ENCODE measurements at regions not wholly inside any gene's neighbourhood (a gene's known extent, or its start where the extent isn't known, plus 50 kb on each side); places are given as distances from the start of the nearest gene placed in this dataset.

DNA sequence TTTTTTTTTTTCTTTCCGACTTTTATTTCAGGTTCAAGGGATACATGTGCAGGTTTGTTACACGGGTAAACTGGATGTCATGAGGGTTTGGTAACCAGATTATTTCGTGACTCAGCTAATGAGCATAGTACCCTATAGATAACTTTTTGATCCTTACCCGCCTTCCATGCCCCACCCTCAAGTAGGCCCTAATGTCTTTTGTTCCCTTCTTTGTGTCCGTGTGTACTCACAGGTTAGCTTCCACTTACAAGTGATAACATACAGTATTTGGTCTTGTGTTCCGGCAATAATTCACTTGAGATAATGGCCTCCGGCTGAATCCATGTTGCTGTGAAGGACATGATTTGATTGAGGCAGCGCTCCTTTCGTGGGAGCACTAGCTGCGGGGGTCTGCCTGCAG lies 402.8 kb upstream of the SGO1 start:
- no peak overlapping the region for H3K4me3 ChIP-seq (ENCODE audit: low read length)
- no peaks in the 10 kb centered on the region for H3K4me1 ChIP-seq (ENCODE audit: control insufficient read depth, insufficient read depth, low read length)
- 87% methylated on average over 4 of the region's 10 CpGs for WGBS (ENCODE audit: insufficient coverage)
- DNase-seq = no peak
- H3K27me3 ChIP-seq (ENCODE audit: control insufficient read depth, insufficient read depth, low read length) = no peaks in the 10 kb centered on the region
- H3K36me3 ChIP-seq (ENCODE audit: control insufficient read depth, insufficient read depth, low read length) = no peaks in the 10 kb centered on the region
- no peak overlapping the region for H3K27ac ChIP-seq (ENCODE audit: low read length)
- no peaks in the 10 kb centered on the region for H3K9me3 ChIP-seq (replicated peaks; ENCODE audit: control insufficient read depth, low read depth, low read length)

DNA sequence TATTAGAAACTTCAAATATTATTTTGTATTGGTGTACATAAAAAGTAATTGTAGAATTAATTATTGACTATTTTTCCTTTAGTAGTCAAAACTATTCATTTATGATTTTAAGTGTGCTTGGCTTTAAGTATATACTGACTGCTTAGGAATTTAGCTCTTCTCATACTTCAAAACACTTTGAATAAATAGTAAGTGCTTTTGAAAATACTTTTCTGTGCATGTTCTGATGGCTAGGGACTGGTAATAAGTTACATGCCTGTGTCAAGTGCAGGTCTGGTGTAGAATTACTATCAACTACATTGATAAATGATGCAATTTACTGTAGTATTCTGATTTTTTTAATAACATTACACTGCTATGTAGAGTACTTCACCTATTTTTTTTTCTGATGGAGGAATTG lies 397.6 kb upstream of the SGO1 start:
- H3K27me3 ChIP-seq (ENCODE audit: control insufficient read depth, insufficient read depth, low read length) = no peaks in the 10 kb centered on the region
- no peak overlapping the region for H3K4me3 ChIP-seq (ENCODE audit: low read length)
- DNase-seq = no peak
- H3K9me3 ChIP-seq (replicated peaks; ENCODE audit: control insufficient read depth, low read depth, low read length) = no peaks in the 10 kb centered on the region
- H3K4me1 ChIP-seq (ENCODE audit: control insufficient read depth, insufficient read depth, low read length) = no peaks in the 10 kb centered on the region
- H3K36me3 ChIP-seq (ENCODE audit: control insufficient read depth, insufficient read depth, low read length) = no peaks in the 10 kb centered on the region
- no peak overlapping the region for H3K27ac ChIP-seq (ENCODE audit: low read length)

DNA sequence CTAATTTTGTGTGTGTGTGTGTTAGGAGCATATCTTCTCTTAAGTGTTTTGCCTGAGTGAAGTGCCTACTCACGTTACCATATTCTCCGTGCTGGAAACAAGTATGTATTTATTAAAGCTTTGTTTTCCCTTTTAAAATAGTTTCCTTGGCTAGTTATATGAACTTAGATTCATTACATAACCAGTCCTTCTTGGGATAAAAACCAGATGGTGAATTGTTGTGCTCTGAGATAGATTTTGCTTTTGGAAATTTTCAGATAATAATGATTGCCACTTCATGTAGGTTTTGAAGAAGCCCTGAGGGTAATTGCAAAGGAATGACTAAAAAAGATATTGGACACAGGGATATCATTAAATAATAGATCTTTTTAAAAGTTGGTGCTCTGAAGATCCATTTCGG lies 390.2 kb upstream of the SGO1 start:
- Histone ChIP-seq H3K27ac (ENCODE audit: low read length) (no peak overlapping the region), H3K27me3 (ENCODE audit: control insufficient read depth, insufficient read depth, low read length) (no peaks in the 10 kb centered on the region), H3K4me3 (ENCODE audit: low read length) (no peak overlapping the region), H3K9me3 (replicated peaks; ENCODE audit: control insufficient read depth, low read depth, low read length) (no peaks in the 10 kb centered on the region), H3K4me1 (ENCODE audit: control insufficient read depth, insufficient read depth, low read length) (no peaks in the 10 kb centered on the region), H3K36me3 (ENCODE audit: control insufficient read depth, insufficient read depth, low read length) (no peaks in the 10 kb centered on the region)
- peak; percentile 57 for DNase-seq
- no CpG with 5 or more reads among the region's 3 CpGs for WGBS (ENCODE audit: insufficient coverage)

DNA sequence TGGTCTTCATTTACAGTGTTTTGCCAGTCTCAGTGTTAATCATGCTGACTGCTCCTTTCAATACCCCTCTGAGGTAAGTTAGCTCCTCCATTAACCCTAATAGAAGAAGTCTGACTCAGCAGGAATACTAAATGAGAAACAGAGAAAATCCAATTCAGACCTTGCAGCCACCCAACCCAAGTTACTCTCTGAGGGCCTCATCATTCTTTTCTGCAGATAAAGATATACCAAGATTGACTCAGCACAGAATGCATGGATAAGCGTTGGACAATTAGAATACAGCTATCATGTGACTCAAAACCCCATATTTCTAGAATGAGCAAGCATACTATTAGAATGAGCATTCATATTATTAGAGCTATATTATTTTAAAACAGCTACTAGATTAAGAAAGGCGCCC lies 389.1 kb upstream of the SGO1 start:
- no peaks in the 10 kb centered on the region for H3K4me1 ChIP-seq (ENCODE audit: control insufficient read depth, insufficient read depth, low read length)
- H3K9me3 ChIP-seq (replicated peaks; ENCODE audit: control insufficient read depth, low read depth, low read length) = no peaks in the 10 kb centered on the region
- no peaks in the 10 kb centered on the region for H3K27me3 ChIP-seq (ENCODE audit: control insufficient read depth, insufficient read depth, low read length)
- H3K36me3 ChIP-seq (ENCODE audit: control insufficient read depth, insufficient read depth, low read length) = no peaks in the 10 kb centered on the region
- no peak for DNase-seq
- no CpG with 5 or more reads among the region's 2 CpGs for whole genome bisulfite sequencing (ENCODE audit: insufficient coverage)
- no peak overlapping the region for H3K27ac ChIP-seq (ENCODE audit: low read length)
- no peak overlapping the region for H3K4me3 ChIP-seq (ENCODE audit: low read length)

DNA sequence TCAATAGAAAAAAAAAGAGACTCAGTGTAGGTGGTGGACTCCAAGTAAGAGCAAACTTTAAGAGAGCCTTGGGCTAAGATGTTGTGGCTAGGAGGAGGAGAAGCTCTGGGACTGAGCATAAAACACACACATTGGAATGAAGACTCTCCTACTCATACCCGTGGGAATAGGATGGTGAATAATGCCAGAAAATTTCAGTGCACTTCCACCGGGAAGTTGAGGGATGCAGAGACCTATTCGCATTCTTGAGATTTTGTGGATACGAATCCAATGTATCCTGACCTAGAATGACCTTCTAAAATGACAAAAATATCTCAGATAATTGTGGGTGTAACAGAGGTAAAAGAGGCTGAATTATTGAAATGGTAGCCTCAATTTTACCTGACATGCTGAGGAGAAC lies 388.7 kb upstream of the SGO1 start:
- H3K36me3 ChIP-seq (ENCODE audit: control insufficient read depth, insufficient read depth, low read length) = no peaks in the 10 kb centered on the region
- no peak overlapping the region for H3K4me3 ChIP-seq (ENCODE audit: low read length)
- H3K27me3 ChIP-seq (ENCODE audit: control insufficient read depth, insufficient read depth, low read length) = no peaks in the 10 kb centered on the region
- peak; percentile 16 for DNase-seq
- H3K9me3 ChIP-seq (replicated peaks; ENCODE audit: control insufficient read depth, low read depth, low read length) = no peaks in the 10 kb centered on the region
- WGBS (ENCODE audit: insufficient coverage) = no CpG with 5 or more reads among the region's 4 CpGs
- H3K27ac ChIP-seq (ENCODE audit: low read length) = no peak overlapping the region
- no peaks in the 10 kb centered on the region for H3K4me1 ChIP-seq (ENCODE audit: control insufficient read depth, insufficient read depth, low read length)

DNA sequence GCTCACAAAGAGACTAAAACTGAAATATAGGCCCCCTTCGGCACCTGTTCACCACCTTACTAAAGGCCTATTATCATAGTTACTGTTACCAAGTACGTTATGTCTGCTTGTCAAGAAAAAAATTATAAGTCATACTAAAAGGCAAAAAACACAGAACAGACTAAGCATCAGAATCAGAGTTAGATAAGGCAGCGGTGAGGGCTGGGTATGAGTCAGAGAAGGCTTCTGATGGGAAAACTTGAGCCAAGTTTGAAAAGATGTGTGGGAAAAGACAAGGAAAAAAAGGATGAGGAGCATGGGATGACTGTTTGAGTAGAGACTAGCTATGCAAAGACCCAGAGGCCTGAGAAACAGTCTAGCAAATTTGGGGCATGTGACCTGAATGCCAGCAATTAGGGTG lies 387.2 kb upstream of the SGO1 start:
- no peak overlapping the region for H3K27ac ChIP-seq (ENCODE audit: low read length)
- no peaks in the 10 kb centered on the region for H3K36me3 ChIP-seq (ENCODE audit: control insufficient read depth, insufficient read depth, low read length)
- 100% methylated on average over 1 of the region's 3 CpGs for WGBS (ENCODE audit: insufficient coverage)
- no peak for DNase-seq
- H3K4me3 ChIP-seq (ENCODE audit: low read length) = no peak overlapping the region
- no peaks in the 10 kb centered on the region for H3K4me1 ChIP-seq (ENCODE audit: control insufficient read depth, insufficient read depth, low read length)
- H3K9me3 ChIP-seq (replicated peaks; ENCODE audit: control insufficient read depth, low read depth, low read length) = no peaks in the 10 kb centered on the region
- no peaks in the 10 kb centered on the region for H3K27me3 ChIP-seq (ENCODE audit: control insufficient read depth, insufficient read depth, low read length)

DNA sequence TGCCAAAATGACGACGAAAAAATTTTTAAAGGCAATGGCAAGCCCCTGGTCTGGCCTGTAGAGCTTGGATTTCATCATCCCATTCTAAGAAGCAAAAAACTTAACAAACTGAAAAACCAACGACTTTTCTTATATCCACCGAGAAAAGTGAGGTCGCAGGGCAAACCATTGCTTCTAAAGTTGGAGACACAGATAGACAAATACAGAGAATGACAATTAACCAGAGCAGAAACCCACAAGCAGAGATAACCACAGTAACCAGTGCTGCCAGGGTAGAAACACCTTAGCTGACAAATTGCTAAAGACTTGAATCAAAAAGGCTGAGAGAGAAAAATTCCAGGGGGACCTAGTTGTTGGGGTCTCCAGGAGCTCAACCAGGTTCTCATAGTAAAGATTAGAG lies 386.5 kb upstream of the SGO1 start:
- DNase-seq = no peak

DNA sequence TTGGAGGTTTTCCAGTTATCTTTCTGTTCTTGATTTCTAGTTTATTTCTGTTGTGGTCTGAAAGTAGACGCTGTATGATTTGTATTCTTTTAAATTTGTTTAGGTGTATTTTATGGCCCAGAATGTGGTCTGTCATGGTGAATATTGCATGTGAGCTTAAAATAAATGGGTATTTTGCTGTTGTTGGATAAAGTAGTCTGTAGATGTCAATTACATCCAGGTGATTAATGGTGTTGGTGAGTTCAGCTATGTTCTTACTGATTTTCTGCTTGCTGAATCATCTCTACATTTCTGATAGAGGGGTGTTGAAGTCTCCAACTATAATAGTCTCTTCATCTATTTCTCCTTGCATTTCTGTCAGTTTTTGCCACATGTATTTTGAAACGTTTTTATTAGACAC lies 383.3 kb upstream of the SGO1 start:
- no peak overlapping the region for H3K4me3 ChIP-seq (ENCODE audit: low read length)
- no peaks in the 10 kb centered on the region for H3K27me3 ChIP-seq (ENCODE audit: control insufficient read depth, insufficient read depth, low read length)
- H3K27ac ChIP-seq (ENCODE audit: low read length) = no peak overlapping the region
- 0% methylated on average over 1 of the region's 2 CpGs for WGBS (ENCODE audit: insufficient coverage)
- no peak for DNase-seq
- no peaks in the 10 kb centered on the region for H3K9me3 ChIP-seq (replicated peaks; ENCODE audit: control insufficient read depth, low read depth, low read length)
- H3K36me3 ChIP-seq (ENCODE audit: control insufficient read depth, insufficient read depth, low read length) = no peaks in the 10 kb centered on the region
- no peaks in the 10 kb centered on the region for H3K4me1 ChIP-seq (ENCODE audit: control insufficient read depth, insufficient read depth, low read length)

More for the DNA sequence above, 386.5 kb upstream of the SGO1 start:
- no peak overlapping the region for H3K27ac ChIP-seq (ENCODE audit: low read length)
- H3K4me1 ChIP-seq (ENCODE audit: control insufficient read depth, insufficient read depth, low read length) = no peaks in the 10 kb centered on the region
- no peak overlapping the region for H3K4me3 ChIP-seq (ENCODE audit: low read length)
- no CpG with 5 or more reads among the region's 5 CpGs for WGBS (ENCODE audit: insufficient coverage)
- H3K27me3 ChIP-seq (ENCODE audit: control insufficient read depth, insufficient read depth, low read length) = no peaks in the 10 kb centered on the region
- H3K9me3 ChIP-seq (replicated peaks; ENCODE audit: control insufficient read depth, low read depth, low read length) = no peaks in the 10 kb centered on the region
- no peaks in the 10 kb centered on the region for H3K36me3 ChIP-seq (ENCODE audit: control insufficient read depth, insufficient read depth, low read length)

DNA sequence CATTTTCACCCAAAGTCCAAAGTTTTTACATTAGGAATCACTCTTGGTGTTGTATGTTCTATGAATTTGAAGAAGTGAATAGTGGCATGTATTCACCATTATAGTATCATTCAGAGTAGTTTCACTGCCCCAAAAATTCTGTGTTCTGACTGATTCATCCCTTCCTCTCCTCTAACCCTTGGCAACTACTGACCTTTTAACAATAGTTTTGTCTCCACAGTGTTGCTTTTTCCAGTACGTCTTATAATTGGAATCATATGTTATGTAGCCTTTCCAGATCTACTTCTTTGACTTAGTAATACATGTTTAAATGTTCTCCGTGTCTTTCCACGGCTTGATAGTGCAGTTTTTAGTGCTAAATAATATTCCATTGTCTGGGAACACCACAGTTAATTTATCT lies 379.0 kb upstream of the SGO1 start:
- WGBS (ENCODE audit: insufficient coverage) = no CpG with 5 or more reads among the region's 3 CpGs
- no peaks in the 10 kb centered on the region for H3K36me3 ChIP-seq (ENCODE audit: control insufficient read depth, insufficient read depth, low read length)
- H3K27ac ChIP-seq (ENCODE audit: low read length) = no peak overlapping the region
- H3K4me3 ChIP-seq (ENCODE audit: low read length) = no peak overlapping the region
- H3K27me3 ChIP-seq (ENCODE audit: control insufficient read depth, insufficient read depth, low read length) = no peaks in the 10 kb centered on the region
- no peaks in the 10 kb centered on the region for H3K9me3 ChIP-seq (replicated peaks; ENCODE audit: control insufficient read depth, low read depth, low read length)
- DNase-seq = peak; percentile 32
- H3K4me1 ChIP-seq (ENCODE audit: control insufficient read depth, insufficient read depth, low read length) = no peaks in the 10 kb centered on the region

DNA sequence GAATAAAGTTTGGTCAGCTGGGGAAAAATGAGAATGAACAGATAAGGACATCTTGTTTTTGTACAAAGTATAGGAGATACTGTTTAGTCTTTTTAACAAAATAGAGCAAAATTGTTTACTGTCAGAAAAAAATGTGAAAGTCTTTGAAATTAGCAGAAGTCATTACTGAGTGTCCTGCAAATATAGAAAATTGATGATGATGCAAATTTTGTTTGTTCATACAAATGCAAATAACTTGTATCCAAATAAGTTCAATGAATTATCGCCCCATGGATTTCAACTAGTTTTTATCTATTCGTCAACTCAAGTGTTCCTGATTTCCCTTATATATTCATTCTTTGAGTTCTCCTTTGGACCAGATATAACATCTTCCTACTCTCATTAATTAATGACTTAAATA lies 378.0 kb upstream of the SGO1 start:
- no peak for DNase-seq
- H3K4me1 ChIP-seq (ENCODE audit: control insufficient read depth, insufficient read depth, low read length) = no peaks in the 10 kb centered on the region
- no peaks in the 10 kb centered on the region for H3K36me3 ChIP-seq (ENCODE audit: control insufficient read depth, insufficient read depth, low read length)
- no peaks in the 10 kb centered on the region for H3K9me3 ChIP-seq (replicated peaks; ENCODE audit: control insufficient read depth, low read depth, low read length)
- WGBS (ENCODE audit: insufficient coverage) = no CpG with 5 or more reads among the region's 2 CpGs
- H3K27ac ChIP-seq (ENCODE audit: low read length) = no peak overlapping the region
- H3K27me3 ChIP-seq (ENCODE audit: control insufficient read depth, insufficient read depth, low read length) = no peaks in the 10 kb centered on the region
- no peak overlapping the region for H3K4me3 ChIP-seq (ENCODE audit: low read length)

DNA sequence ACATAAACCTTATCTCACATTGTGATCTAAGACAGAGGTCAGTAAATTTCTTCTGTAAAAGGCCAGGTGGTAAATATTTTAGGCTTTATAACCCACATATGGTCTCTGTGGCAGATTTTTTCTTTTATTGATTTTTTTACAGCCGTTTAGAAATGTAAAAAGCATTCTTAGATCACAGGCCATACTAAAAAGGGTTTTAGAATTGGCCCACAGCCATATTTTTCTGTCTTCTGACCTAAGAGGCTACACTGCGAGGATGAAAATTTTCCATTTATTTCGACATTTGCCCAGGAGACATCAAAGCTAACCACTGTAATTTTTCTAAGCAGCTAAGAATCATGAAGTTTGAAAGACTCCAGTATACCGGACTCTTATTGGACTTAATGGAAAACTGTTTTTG lies 377.2 kb upstream of the SGO1 start:
- peak; percentile 25 for DNase-seq
- Histone ChIP-seq H3K36me3 (ENCODE audit: control insufficient read depth, insufficient read depth, low read length) (no peaks in the 10 kb centered on the region), H3K27me3 (ENCODE audit: control insufficient read depth, insufficient read depth, low read length) (no peaks in the 10 kb centered on the region), H3K9me3 (replicated peaks; ENCODE audit: control insufficient read depth, low read depth, low read length) (no peaks in the 10 kb centered on the region), H3K27ac (ENCODE audit: low read length) (no peak overlapping the region), H3K4me3 (ENCODE audit: low read length) (no peak overlapping the region), H3K4me1 (ENCODE audit: control insufficient read depth, insufficient read depth, low read length) (no peaks in the 10 kb centered on the region)
- no CpG with 5 or more reads among the region's 4 CpGs for WGBS (ENCODE audit: insufficient coverage)
